ENCODE measurements at regions not wholly inside any gene's neighbourhood (a gene's known extent, or its start where the extent isn't known, plus 50 kb on each side); places are given as distances from the start of the nearest gene placed in this dataset.

DNA sequence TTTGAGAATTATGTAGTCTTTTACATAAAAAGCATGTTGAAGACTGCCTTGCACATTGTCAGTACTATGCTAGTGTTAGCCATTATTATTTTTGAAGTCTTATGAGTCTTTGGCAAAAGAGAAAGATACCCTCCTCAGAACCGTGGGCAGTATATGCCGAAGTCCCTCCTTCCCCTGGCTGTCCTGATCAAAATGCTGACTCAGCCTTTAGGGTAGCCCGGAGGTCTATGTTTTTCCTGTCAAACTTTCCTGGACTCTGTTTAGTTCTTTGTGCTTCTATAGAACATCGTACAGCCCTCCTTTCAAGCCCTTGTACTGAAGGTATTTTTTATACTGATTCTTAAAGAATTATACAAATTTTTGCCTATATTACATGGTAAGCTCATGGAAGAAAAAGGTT lies 264.7 kb upstream of the ATP5MC3 start (continued):
- TF ChIP-seq, protein P1, sequence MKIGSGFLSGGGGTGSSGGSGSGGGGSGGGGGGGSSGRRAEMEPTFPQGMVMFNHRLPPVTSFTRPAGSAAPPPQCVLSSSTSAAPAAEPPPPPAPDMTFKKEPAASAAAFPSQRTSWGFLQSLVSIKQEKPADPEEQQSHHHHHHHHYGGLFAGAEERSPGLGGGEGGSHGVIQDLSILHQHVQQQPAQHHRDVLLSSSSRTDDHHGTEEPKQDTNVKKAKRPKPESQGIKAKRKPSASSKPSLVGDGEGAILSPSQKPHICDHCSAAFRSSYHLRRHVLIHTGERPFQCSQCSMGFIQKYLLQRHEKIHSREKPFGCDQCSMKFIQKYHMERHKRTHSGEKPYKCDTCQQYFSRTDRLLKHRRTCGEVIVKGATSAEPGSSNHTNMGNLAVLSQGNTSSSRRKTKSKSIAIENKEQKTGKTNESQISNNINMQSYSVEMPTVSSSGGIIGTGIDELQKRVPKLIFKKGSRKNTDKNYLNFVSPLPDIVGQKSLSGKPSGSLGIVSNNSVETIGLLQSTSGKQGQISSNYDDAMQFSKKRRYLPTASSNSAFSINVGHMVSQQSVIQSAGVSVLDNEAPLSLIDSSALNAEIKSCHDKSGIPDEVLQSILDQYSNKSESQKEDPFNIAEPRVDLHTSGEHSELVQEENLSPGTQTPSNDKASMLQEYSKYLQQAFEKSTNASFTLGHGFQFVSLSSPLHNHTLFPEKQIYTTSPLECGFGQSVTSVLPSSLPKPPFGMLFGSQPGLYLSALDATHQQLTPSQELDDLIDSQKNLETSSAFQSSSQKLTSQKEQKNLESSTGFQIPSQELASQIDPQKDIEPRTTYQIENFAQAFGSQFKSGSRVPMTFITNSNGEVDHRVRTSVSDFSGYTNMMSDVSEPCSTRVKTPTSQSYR (CRISPR knock-in tag; IDR thresholded peaks at IDR 0.05) = no peak
- TF ChIP-seq ZNF423 (CRISPR knock-in tag; IDR thresholded peaks at IDR 0.05) = no peak
- TF ChIP-seq ATF3 (CRISPR knock-in tag; conservative IDR thresholded peaks at IDR 0.05) = no peak
- no peak for TF ChIP-seq TEAD4 (CRISPR knock-in tag; IDR thresholded peaks at IDR 0.05)
- TF ChIP-seq E2F1 (CRISPR knock-in tag; IDR thresholded peaks at IDR 0.05) = no peak
- no peak for TF ChIP-seq GABPB1 (CRISPR knock-in tag; IDR thresholded peaks at IDR 0.05)
- no peak for TF ChIP-seq SMAD3 (CRISPR knock-in tag; IDR thresholded peaks at IDR 0.05; ENCODE audit: borderline replicate concordance)
- no peak for TF ChIP-seq ZBTB43 (CRISPR knock-in tag; IDR thresholded peaks at IDR 0.05)

DNA sequence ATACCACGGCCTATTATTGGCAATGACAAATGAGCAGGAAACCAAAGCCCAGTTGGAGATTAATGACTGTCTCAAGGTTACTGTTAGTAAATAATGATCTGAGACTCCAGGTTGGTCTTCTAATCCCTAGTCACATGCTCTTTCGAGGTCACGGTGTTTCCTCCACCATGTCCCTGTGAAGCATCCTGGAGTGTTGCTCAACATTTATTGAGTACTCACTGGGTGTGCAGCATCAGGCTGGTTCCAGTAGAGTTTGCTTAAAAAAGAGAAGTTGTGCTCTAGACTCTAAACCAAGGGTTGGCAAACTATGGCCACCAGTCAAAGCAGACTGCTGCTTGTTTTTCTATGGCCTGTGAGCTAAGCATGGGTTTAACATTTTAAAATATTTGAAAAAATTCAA lies 263.8 kb upstream of the ATP5MC3 start:
- DNase-seq (ENCODE audit: low spot score) (no peak), ATAC-seq (no peak)
- ChIA-PET CTCF (no interaction called here), POLR2A (no interaction called here)
- H3K27ac Mint-ChIP-seq = no peak overlapping the region
- H3K9me3 Mint-ChIP-seq = no peaks in the 10 kb centered on the region
- H3K4me1 Mint-ChIP-seq = peaks cover 31% of the 10 kb centered on the region
- H3K27me3 Mint-ChIP-seq (ENCODE audit: low read depth) = no peaks in the 10 kb centered on the region
- no peak for TF ChIP-seq TCF7 (CRISPR knock-in tag; IDR thresholded peaks at IDR 0.05; ENCODE audit: low read depth)
- TF ChIP-seq, protein P2, sequence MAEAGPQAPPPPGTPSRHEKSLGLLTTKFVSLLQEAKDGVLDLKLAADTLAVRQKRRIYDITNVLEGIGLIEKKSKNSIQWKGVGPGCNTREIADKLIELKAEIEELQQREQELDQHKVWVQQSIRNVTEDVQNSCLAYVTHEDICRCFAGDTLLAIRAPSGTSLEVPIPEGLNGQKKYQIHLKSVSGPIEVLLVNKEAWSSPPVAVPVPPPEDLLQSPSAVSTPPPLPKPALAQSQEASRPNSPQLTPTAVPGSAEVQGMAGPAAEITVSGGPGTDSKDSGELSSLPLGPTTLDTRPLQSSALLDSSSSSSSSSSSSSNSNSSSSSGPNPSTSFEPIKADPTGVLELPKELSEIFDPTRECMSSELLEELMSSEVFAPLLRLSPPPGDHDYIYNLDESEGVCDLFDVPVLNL (CRISPR knock-in tag; IDR thresholded peaks at IDR 0.05; ENCODE audit: borderline replicate concordance, low read depth) = no peak
- no peak for TF ChIP-seq ZNF138 (CRISPR knock-in tag; conservative IDR thresholded peaks at IDR 0.05)
- TF ChIP-seq GTF2I (CRISPR knock-in tag; conservative IDR thresholded peaks at IDR 0.05) = no peak
- TF ChIP-seq ZBTB21 (CRISPR knock-in tag; IDR thresholded peaks at IDR 0.05; ENCODE audit: borderline replicate concordance) = no peak
- no peak for TF ChIP-seq NR3C1 (CRISPR knock-in tag; conservative IDR thresholded peaks at IDR 0.05; ENCODE audit: low read depth)
- TF ChIP-seq MAX (CRISPR knock-in tag; IDR thresholded peaks at IDR 0.05) = no peak
- TF ChIP-seq RELA (CRISPR knock-in tag; IDR thresholded peaks at IDR 0.05; ENCODE audit: borderline replicate concordance) = no peak
- no peak for TF ChIP-seq CBFB (CRISPR knock-in tag; IDR thresholded peaks at IDR 0.05; ENCODE audit: low read depth)
- TF ChIP-seq, protein P1 (CRISPR knock-in tag; IDR thresholded peaks at IDR 0.05) = no peak
- H3K36me3 Mint-ChIP-seq = no peaks in the 10 kb centered on the region
- H3K4me3 Mint-ChIP-seq = no peak overlapping the region
